GM19372 (cell line): ENCODE measurements at regions not wholly inside any gene's neighbourhood (a gene's known extent, or its start where the extent isn't known, plus 50 kb on each side); places are given as distances from the start of the nearest gene placed in this dataset.
"Not testable (repeated sequence)": the region's sequence is repeated elsewhere in the genome, so short reads cannot be mapped to it uniquely, and the experiment has no call there.

Experiments used
- ATAC-seq: cut with Tn5 transposase; IDR thresholded peaks from one replicate; pipeline ENCODE4 v1.9.1; 2021; ENCODE audit warnings: mild to moderate bottlenecking, low read depth, moderate library complexity; ENCODE audit not compliant: unreplicated experiment

DNA sequence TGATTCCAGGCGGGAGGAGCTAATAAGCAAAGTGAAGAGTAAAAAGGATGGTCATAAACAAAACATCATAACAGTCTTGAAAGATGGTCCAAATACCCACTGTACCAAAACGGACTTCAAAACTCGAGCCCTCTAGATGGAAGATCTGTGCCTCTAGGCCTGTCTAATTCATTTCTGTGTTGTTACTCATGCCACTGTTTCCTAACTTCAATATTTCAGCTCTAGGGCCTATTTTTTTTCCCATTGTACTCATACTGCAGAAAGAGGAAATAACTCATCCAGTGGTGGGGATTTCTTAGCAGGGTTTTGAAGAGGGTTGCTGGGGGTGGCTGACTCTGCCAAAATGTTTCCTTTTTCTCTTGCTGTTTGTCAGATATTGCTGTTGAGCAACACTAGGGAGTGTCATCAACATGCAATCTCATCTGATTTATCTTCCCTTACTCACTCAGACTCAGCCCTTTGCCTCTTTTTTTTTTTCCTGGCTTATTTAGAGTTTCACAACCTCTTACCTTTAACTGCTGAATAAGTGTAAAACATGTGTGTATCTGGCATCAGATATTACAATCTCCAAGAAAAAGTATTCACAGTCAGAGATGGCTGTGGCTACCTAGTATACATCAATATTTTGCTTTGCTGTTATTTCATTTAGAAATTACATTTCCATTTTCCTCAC, 189.6 kb downstream of the DUSP6 start:
- no peak for ATAC-seq

DNA sequence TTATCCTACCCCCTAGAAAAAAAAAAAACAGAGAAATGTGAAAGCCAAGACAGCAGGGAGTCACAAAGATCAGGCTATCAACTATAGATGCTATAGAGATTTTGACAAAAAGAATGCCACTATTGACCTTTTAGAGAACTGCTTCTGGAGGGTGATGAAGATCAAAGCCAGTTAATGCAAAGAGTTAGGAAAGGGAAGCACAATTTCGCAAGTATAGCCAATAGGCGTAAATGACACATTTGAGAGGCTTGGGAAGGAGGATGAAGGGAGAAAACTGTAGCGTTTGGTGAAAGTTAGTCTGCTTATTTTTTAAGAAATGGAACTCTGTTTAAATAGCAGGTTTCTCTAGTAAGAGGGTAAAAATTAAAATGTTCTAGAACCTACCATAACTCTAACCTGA, 190.7 kb downstream of the DUSP6 start:
- ATAC-seq = no peak

DNA sequence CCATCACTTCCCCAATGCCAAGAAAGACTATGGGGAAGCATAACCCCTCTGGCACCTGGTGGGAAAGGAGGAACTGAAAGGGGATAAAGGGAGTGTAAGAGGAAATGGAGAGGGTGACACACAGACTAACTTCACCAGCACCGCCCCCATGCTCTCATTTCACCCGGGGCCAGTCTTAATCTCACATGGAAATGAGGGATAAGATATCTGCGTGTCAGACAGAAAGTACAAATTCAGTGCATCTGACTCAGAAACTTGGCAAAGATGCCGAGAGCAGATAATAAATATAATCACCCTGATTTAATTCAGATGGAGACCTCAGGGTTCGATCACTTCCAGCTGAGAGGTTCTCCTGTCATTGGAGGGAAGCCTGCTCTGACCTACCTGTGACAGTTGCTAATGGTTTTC, 191.6 kb downstream of the DUSP6 start:
- ATAC-seq = no peak

DNA sequence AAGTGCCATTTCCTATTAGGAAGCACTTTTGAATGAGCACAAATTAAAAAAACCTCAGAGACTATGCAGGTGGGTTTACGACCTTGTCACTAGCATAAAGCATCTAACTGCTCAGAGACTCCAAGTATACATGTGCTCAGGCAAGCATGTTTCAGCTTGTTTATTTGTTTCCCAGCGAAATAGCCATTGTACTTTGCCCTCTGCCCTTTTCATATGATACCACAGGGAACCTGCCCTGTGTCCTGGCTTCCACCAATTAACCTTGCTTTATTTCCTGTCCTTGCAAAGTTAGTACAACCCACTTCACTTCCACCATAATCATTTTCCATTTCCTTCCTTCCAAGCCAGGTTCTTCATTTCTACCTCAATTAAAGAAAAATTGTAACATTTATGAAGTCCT, 194.9 kb downstream of the DUSP6 start:
- ATAC-seq = no peak

DNA sequence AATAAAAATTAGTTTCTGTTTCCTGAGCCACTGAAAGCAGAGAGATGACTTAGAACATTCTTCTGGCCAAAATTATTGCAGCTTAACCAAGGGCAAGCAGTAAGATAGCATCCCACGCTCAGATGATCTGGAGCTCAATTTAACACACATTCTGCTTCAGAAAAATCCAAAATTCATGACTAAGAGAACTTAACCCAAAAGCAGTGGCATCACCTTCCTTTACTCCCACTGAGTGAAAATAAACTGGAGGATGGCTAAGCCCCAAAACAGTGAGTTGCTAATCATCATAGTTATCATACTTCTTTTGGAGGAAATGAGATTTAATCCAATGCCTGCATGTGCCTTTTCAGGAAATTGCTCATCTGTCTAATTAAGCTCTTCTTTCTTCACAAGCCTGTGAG, 195.4 kb downstream of the DUSP6 start:
- ATAC-seq = no peak

DNA sequence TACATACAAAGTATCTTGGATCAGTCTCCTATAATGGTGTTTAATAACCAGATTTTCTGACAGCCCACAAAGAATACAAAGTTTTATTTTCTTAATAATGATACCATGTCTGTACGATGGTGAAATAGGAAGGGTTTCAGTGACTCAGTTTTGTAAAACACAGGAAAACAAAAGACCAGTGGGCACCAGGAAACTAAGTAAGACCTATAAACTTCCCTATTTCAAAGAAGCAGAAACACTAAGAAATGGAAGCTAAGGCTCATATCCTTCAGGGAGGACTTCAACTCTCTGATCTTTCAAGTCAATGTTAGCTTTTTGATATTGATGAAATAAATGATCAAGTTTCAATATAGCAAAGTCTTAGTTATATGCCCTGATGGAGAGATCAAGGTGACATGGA, 196.0 kb downstream of the DUSP6 start:
- no peak for ATAC-seq

DNA sequence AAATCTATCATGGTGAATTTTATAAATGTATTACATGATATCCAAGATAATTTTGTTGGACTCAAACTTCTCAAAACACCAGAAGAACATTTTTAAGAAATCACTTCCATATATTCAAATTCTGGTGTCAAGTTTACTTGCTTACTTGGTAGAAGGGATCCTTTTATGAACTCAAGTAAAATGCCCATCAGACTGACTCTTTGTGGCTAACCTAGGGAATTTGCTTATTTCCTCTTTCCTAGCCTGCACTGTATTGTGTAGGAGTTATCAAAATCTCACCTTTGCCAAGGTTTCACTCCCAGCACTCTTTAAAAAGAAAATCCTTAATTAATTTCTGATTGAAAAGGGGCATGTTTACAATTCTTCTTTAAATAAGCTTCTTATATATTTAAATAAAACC, 196.5 kb downstream of the DUSP6 start:
- ATAC-seq = no peak

DNA sequence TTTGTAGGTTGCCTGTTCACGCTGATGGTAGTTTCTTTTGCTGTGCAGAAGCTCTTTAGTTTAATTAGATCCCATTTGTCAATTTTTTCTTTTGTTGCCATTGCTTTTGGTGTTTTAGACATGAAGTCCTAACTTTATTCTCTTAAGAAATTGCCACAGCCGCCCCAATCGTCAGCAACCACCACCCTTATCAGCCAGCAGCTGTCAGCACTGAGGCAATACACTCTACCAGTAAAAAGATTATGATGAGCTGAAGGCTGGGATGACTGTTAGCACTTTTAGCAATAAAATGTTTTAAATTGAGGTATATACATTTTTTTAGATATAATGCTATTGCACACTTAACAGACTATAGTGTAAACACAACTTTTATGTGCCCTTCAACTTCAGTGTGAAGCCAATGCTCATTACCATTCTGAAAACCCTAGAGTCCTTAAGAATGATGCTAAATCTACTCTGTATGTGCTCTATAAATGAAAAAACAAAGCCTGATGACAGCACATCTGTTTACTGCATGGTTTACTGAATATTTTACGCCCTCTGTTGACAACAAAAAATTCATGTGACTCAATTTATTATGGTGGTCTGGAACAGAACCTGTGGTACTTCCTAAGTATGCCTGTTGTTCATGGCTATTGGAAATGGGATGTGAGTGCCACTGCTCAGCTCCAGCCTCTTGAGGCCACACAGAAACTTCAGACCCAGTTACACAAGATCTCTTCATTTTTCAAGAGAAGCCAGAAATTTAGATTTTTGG, 197.4 kb downstream of the DUSP6 start:
- ATAC-seq = no peak

DNA sequence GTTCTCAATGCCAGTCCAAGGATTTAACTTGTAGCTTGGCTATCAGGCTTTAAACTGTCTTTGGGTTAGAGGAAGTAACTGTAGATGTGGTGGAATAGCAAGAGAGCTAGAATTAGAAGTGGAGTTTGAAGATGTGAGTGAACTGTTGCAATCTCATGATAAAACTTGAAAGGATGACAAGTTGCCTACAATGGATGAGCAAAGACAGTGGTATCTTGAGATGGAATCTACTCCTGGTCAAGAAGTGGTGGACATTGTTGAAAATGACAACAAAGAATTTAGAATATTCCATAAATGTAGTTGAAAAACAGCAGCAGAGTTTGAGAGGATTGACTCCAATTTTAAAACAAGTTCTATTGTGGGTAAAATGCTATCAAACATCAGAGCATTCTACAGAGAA, 199.0 kb downstream of the DUSP6 start:
- ATAC-seq = no peak

DNA sequence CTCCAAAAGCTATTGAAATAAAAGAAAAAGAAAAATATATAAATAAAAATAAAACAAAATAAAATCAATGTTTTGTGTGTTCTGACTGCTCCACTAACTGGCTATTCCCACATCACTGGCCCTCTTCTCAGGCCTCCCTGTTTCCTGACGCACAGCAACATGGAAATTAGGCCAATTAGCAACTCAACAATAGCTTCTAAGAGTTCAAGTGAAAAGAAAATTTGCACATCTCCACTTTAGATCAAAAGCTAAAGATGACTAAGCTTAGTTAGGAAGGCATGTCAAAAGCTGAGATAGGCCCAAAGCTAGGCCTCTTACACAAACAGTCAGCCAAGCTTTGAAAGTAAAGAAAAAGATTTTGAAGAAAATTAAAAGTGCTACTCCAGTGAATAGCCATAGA, 200.8 kb downstream of the DUSP6 start:
- no peak for ATAC-seq

DNA sequence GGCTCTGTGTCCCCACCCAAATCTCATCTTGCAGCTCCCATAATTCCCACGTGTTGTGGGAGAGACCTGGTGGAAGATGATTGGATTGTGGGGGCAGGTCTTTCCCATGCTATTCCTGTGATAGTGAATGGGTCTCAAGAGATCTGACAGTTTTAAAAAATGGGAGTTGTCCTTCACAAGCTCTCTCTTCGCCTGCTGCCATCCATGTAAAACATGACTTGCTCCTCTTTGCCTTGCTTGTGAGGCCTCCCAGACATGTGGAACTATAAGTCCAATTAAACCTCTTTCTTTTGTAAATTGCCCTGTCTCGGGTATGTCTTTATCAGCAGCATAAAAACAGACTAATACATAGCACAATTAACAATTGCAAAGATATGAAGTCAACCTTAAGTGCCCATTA, 201.5 kb downstream of the DUSP6 start:
- ATAC-seq = not testable (repeated sequence)

DNA sequence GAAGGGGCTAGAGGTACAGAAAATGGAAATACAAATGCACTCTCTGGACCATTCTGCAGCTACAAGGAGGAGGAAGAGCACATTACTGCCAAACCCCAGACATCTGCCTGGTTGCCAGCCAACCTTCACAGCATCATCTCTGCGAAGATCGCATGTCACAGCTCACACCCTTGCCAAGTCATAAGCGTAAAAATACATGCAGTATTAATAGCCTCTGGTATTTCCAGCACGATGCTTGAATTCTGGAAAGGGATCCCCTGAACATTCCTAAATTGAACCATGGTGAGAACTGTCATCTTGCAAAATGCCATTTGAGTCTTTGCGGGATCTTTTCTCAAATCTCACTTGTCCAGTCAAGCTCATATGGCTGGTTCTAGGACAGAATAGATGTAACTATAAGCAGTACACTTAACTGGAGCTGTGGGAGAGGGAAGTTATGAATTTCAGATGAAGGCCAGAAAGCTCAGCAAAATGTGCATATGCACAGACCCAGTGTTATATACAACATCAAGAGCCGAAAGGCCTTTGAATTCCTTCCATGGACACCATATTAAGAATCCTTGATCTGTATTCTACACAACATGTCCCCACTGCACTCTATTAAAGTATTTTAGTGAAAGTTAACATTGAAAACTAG, 211.6 kb downstream of the DUSP6 start:
- ATAC-seq = no peak

DNA sequence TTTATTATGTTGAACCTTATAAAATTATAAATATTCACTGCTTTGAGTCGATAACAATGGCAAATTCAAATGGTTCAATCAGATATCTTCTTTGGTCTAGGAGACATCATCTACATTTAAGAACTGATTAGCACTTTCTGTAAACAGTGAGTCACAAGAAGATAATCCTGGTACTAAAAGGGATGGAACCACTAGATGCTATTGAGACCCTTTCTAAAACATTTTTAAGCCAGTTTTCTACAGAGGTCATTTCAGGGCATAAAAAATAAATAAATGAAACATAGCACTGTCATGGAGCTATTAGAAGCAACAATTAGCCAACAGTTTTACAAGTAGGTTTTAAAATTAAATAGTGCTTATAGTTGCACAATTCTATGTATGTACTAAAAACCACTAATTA, 212.2 kb downstream of the DUSP6 start:
- no peak for ATAC-seq

DNA sequence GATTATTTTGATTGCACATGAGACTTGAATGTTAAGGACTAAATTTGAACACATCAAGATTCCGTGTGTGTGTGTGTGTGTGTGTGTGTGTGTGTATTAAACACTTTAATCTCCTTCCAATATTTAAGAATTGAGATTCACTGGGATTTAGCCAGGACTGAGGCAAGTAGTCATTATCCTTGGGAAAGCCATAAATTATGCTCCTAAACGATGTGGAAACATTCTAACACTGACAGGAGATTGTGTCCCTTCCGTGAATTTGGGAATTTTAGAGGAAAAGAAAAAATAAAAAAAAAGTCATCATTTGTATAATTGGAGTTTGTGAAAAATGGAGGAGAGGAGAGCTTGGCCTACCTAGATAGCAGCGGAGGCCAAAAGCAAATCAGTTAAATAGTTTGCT, 212.9 kb downstream of the DUSP6 start:
- no peak for ATAC-seq

DNA sequence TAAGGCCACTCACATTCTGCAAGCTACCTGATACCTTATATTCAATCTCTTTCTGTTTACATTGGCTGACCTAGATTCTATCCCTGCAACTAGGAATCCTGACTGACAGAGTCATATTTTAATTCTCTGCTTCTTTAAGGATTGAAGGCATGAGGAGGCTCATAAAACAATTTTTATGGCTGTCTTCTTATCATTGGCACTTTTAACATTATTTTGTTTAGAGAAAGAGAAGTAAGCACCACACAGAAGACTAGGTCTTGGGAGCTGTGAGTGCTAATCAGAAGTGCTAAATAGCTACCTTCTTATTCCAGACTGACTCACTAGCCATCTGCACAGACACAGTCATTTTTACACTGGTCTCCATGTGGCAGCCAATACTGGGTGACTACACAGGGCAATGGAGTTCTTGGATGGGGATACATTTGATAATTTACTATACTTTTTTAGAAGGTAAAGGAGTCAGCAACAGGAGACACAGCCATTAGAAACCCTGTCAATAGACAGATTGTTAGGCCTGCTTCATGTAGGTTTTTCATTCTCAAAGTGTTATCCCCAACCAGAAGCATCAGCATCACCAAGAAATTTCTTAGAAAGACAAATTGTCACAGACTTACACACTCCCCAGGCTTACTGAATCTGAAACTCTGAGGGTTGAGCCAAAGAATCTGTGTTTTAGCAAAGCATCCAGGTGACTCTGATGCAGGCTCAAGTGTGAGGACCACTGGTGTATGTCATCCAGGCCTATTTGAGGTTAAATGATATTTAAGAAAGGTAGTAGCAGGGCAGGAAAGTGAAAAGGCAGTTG, 214.1 kb downstream of the DUSP6 start:
- no peak for ATAC-seq

DNA sequence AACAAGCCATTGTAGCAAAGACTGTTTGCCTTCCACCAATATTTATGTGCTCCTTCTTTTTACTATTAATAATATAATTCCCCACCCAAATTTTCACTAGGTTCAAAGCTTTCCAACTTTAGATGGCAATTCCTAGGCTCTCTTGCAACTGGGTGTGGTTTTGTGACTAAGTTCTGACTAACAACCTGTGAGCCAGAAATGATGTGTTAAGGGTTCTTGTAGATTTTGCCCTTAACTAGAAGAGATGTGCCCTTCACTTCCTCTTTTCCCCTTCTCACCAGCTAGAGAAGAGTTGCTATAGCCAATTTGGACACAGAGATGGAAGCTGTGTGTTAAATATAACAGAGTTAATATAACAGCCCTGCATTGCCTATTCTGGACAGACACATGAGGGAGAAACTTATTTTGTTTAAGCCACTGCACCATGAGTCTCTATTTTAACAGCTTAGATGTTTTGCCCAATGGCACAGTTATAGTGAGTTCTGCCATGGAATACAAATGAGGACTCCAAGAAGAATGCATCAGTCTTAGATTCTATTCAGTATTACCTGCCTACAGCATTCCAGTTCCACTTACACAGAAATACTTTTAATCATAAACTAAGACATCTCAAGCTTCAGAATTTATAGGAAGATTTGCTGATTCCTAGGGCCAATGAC, 216.2 kb downstream of the DUSP6 start:
- ATAC-seq = no peak

DNA sequence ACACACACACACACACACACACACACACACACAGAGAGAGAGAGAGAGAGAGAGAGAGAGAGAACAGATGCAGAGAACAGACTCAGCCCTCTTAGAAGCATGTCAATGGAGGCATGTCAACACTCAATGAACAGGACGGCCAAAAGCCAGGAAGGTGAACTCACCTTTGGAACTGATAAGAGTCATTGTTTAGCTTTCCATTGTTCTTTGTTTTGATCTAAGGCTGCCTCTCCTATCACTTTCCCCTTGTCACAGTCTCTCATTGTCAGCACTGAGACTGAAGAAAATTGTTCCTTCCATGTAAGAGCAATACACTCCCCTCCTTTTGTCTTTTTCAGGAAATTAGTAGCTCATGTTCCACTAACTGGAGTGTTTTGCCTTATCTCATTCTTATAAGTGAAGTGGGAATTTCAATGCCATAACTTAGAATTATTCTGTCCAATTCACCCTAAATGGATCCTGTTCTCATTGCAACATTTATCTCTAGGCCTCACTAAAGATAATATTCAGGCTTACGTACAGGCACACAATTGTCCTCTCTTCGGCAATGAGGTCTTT, 218.0 kb downstream of the DUSP6 start:
- ATAC-seq = no peak

DNA sequence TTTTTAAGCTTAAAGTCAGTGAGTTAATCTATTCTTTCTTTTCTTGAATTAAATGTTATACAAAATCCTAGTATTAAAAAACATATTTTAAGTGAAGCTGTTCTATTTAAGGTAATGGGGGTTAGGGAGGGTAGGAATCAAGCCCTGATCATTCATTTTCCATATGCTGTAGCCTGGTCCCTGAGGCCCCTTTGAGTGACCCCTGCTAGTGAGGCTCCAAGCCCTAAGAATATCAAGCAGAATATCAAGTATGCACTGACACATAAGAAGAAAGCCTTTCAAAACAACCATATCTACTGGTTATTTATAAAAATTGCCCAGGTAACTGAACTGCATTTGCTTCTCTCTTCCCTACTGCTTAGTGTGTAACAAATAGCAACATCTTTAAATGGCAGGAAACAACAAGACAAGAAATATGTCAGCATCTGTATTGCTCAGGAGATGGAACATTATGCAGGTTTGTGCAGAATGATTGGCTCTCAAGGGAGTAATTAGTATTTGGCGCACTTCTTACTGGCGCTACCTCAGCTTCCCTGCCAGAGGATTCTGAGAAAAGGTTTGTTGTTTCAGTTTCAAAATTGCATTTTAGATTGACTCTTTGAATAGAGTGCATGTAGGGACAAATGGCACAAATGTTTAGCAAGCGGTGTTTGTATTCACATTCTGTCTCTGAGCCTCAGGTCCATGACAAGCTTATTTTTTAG, 223.0 kb downstream of the DUSP6 start:
- no peak for ATAC-seq

DNA sequence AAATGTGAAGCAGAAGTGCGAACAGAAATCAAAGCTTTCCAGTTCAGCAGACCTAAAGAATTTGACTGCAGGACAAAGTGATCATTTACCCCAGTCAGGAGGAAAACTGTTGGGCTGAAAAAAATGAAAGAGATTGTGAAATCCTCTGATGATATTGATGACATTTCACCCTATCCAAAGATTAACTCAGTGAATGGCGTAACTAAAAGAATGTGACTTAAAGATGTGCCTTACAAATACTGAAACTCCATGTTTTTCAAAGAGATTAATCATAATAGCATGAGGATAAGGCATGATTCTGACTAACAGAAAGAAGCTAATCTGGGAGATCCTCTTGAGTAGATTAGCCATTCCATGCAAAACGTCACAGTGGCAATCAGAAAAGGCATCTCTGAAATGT, 225.6 kb downstream of the DUSP6 start:
- no peak for ATAC-seq

DNA sequence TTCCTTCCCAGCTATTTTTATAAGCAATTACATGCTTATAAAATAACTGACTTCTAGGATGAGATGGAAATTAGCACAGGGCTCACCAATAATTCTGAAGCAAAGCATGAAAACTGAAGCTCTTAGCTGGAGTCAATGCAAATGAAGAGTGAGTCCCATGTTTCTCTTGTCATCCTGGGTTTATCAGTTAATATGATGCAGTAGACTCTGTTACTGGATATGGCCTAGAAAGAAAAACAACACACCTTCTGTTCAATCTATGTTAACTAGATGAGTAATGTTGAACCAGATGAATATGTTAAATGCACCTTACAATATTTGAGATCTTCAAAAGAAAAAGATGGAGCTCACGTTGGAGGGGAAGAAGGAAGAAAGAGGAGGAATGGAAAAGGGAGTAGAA, 229.4 kb downstream of the DUSP6 start:
- no peak for ATAC-seq
